Mesenchymal stem cell (in vitro differentiated cells and primary cell): ENCODE measurements at regions not wholly inside any gene's neighbourhood (a gene's known extent, or its start where the extent isn't known, plus 50 kb on each side); places are given as distances from the start of the nearest gene placed in this dataset. TPM values are rescaled to one million over a fixed set of nuclear protein-coding genes. Genes with fewer than 3 reads are reported as not detected.
"Not testable (repeated sequence)": the region's sequence is repeated elsewhere in the genome, so short reads cannot be mapped to it uniquely, and the experiment has no call there.

Source experiments
- DNase-seq: peaks from one replicate; pipeline ENCODE4 v3.0.0-alpha.2; 2013
- H2AFZ ChIP-seq: one replicate; pipeline ENCODE4 v1.6.1; 2013; ENCODE audit warnings: low read depth, mild to moderate bottlenecking, control low read depth, inconsistent platforms, low read length, moderate library complexity
- H2AK5ac ChIP-seq: 2 replicates; pipeline ENCODE4 v1.6.1; 2013; ENCODE audit warnings: low read length, moderate library complexity, mild to moderate bottlenecking, inconsistent platforms; ENCODE audit not compliant: severe bottlenecking
- H2BK120ac ChIP-seq: one replicate; pipeline ENCODE4 v1.6.1; 2013; ENCODE audit warnings: low read depth, mild to moderate bottlenecking, inconsistent platforms, low read length, moderate library complexity
- H2BK12ac ChIP-seq, 2 experiments: one replicate each; pipeline ENCODE4 v1.6.1; 2013; ENCODE audit warnings: inconsistent platforms in 2 of 2, low read length in 2 of 2, mild to moderate bottlenecking in 2 of 2, moderate library complexity in 2 of 2, control low read depth in 1 of 2
- H2BK15ac ChIP-seq: one replicate; pipeline ENCODE4 v1.6.1; 2013; ENCODE audit warnings: mild to moderate bottlenecking, low read depth, inconsistent platforms; ENCODE audit not compliant: poor library complexity, severe bottlenecking
- H2BK5ac ChIP-seq: 2 replicates; pipeline ENCODE4 v1.6.1; 2013; ENCODE audit warnings: low read depth, mild to moderate bottlenecking, low read length, control low read depth, inconsistent platforms; ENCODE audit not compliant: poor library complexity, severe bottlenecking
- H3K14ac ChIP-seq, 2 experiments: one replicate each; pipeline ENCODE4 v1.6.1; 2013; ENCODE audit warnings: inconsistent platforms in 2 of 2, low read length in 2 of 2, control low read depth in 1 of 2, mild to moderate bottlenecking in 1 of 2, moderate library complexity in 1 of 2
- H3K18ac ChIP-seq, 2 experiments: one replicate each; pipeline ENCODE4 v1.6.1; 2013; ENCODE audit warnings: inconsistent platforms in 2 of 2, low read length in 2 of 2, control low read depth in 1 of 2, low read depth in 1 of 2, mild to moderate bottlenecking in 1 of 2
- H3K23ac ChIP-seq, 2 experiments: one replicate each; pipeline ENCODE4 v1.6.1; 2013; ENCODE audit warnings: inconsistent platforms in 2 of 2, low read length in 2 of 2, mild to moderate bottlenecking in 2 of 2, moderate library complexity in 2 of 2, control low read depth in 1 of 2
- H3K27ac ChIP-seq: 2 replicates; pipeline ENCODE4 v1.5.1; 2013; ENCODE audit warnings: mild to moderate bottlenecking, moderate library complexity, low read length, control low read depth, inconsistent platforms; ENCODE audit not compliant: poor library complexity, severe bottlenecking
- H3K27me3 ChIP-seq, 2 experiments: 2 replicates each; pipeline versions ENCODE4 v1.6.1 to v1.7.0; 2013; ENCODE audit warnings: low read length in 2 of 2, mild to moderate bottlenecking in 2 of 2, moderate library complexity in 2 of 2, control low read depth in 1 of 2, inconsistent platforms in 1 of 2; ENCODE audit not compliant: control insufficient read depth in 1 of 2, insufficient read depth in 1 of 2
- H3K36me3 ChIP-seq, 2 experiments: 2 replicates each; pipeline versions ENCODE4 v1.6.1 to v1.7.0; 2013; ENCODE audit warnings: low read length in 2 of 2, control low read depth in 1 of 2, inconsistent platforms in 1 of 2, low read depth in 1 of 2, mild to moderate bottlenecking in 1 of 2; ENCODE audit not compliant: insufficient read depth in 2 of 2, control insufficient read depth in 1 of 2
- H3K4ac ChIP-seq, 2 experiments: one replicate each; pipeline ENCODE4 v1.6.1; 2013; ENCODE audit warnings: inconsistent platforms in 2 of 2, low read length in 2 of 2, mild to moderate bottlenecking in 2 of 2, moderate library complexity in 2 of 2, control low read depth in 1 of 2, low read depth in 1 of 2
- H3K4me1 ChIP-seq: 2 replicates; pipeline ENCODE4 v1.6.1; 2013; ENCODE audit warnings: low read depth, low read length, control low read depth; ENCODE audit not compliant: control insufficient read depth, insufficient read depth
- H3K4me2 ChIP-seq: 2 replicates; pipeline ENCODE4 v1.6.1; 2013; ENCODE audit warnings: low read length, mild to moderate bottlenecking, inconsistent platforms; ENCODE audit not compliant: poor library complexity, severe bottlenecking
- H3K4me3 ChIP-seq, 2 experiments: 2 replicates each; pipeline versions ENCODE4 v1.5.1 to v1.7.0; 2013; ENCODE audit warnings: low read length in 2 of 2, mild to moderate bottlenecking in 2 of 2, control low read depth in 1 of 2, low read depth in 1 of 2; ENCODE audit not compliant: insufficient read depth in 1 of 2
- H3K79me1 ChIP-seq: replicated peaks from 2 replicates; pipeline ENCODE4 v1.6.1; 2013; ENCODE audit warnings: mild to moderate bottlenecking, control low read depth, low read length, inconsistent platforms; ENCODE audit not compliant: poor library complexity, severe bottlenecking
- H3K9ac ChIP-seq: 2 replicates; pipeline ENCODE4 v1.7.0; 2013; ENCODE audit warnings: mild to moderate bottlenecking, low read length, moderate library complexity
- H3K9me3 ChIP-seq: 2 replicates; pipeline ENCODE4 v1.7.0; 2013; ENCODE audit warnings: mild to moderate bottlenecking, low read length; ENCODE audit not compliant: control insufficient read depth
- H4K8ac ChIP-seq: one replicate; pipeline ENCODE4 v1.6.1; 2013; ENCODE audit warnings: inconsistent platforms, mild to moderate bottlenecking, low read length, moderate library complexity
- H4K91ac ChIP-seq: one replicate; pipeline ENCODE4 v1.6.1; 2013; ENCODE audit warnings: mild to moderate bottlenecking, low read length, inconsistent platforms
- WGBS: methylation state at CpG from one replicate; pipeline ENCODE4 v1.1.7; 2013; ENCODE audit warnings: mixed read lengths; 5-methylcytosine and 5-hydroxymethylcytosine counted together
- small RNA-seq: library from polyadenylated mRNA; stranded (forward); fragments of <200 nt; extraction: miRNeasy Mini kit (QIAGEN cat#:217004); gene quantifications from one replicate; pipeline ENCODE3, GENCODE V24; 2013; ENCODE audit warnings: low read depth

- H3K9ac ChIP-seq, H3K4me3 ChIP-seq, H3K18ac ChIP-seq, H2AFZ ChIP-seq, H3K14ac ChIP-seq, H4K91ac ChIP-seq, H2BK5ac ChIP-seq, H3K36me3 ChIP-seq, H3K4me2 ChIP-seq, H2AK5ac ChIP-seq, H4K8ac ChIP-seq, DNase-seq, H3K27me3 ChIP-seq, H2BK120ac ChIP-seq, H3K4ac ChIP-seq, H3K23ac ChIP-seq, H3K4me1 ChIP-seq, H2BK15ac ChIP-seq, H3K79me1 ChIP-seq, H2BK12ac ChIP-seq, H3K27ac ChIP-seq, H3K9me3 ChIP-seq: not testable (repeated sequence)
- WGBS, result 33% methylated on average over 1 of the region's 3 CpGs
Observed at GRCh38 chr5:50613057-50613456, 53.4 kb upstream of the PARP8 start.

Small RNAs in the stretch of these regions (small RNA-seq; reads per million reads assigned to genes)
- not detected for gene AC112187.2
